ACHN (cell line): ENCODE measurements at regions not wholly inside any gene's neighbourhood (a gene's known extent, or its start where the extent isn't known, plus 50 kb on each side); places are given as distances from the start of the nearest gene placed in this dataset.
"Not testable (repeated sequence)": the region's sequence is repeated elsewhere in the genome, so short reads cannot be mapped to it uniquely, and the experiment has no call there.

Experiments
- DNase-seq: peaks from one replicate; pipeline ENCODE4 v3.0.0-alpha.2; 2015
- in situ Hi-C: cut with HindIII; loops from 2 replicates; pipeline ENCODE4 v1.10.0; 2017; ENCODE audit warnings: low sequenced_read_pairs, low pct_ligation_motif_present, low pct_unique_long_range_greater_than_20kb

- no peak for DNase-seq
- in situ Hi-C loops: no loop called here
Measured at GRCh38 chr5:91288118-91288916, 94.8 kb downstream of the ARRDC3 start.

- in situ Hi-C loops, DNase-seq: not testable (repeated sequence)
Measured at GRCh38 chr5:91285062-91285461, 98.1 kb downstream of the ARRDC3 start.

- DNase-seq: no peak
- in situ Hi-C loops: no loop called here
Measured at GRCh38 chr5:91283899-91284298, 99.2 kb downstream of the ARRDC3 start.

GRCh38 chr5:91283326-91283725 is 99.8 kb downstream of the ARRDC3 start:
- no peak for DNase-seq
- in situ Hi-C loops: no loop called here

GRCh38 chr5:91282210-91282609 is 100.9 kb downstream of the ARRDC3 start:
- in situ Hi-C loops: no loop called here
- DNase-seq: no peak

GRCh38 chr5:91281401-91281800 is 101.7 kb downstream of the ARRDC3 start:
- in situ Hi-C loops: no loop called here
- peak; percentile 60 for DNase-seq

GRCh38 chr5:91280362-91281269 is 102.5 kb downstream of the ARRDC3 start:
- in situ Hi-C loops: no loop called here
- DNase-seq: peak; percentile 95

- DNase-seq: no peak
- in situ Hi-C loops: no loop called here
Measured at GRCh38 chr5:91277840-91278239, 105.3 kb downstream of the ARRDC3 start.

- in situ Hi-C loops: no loop called here
- DNase-seq: no peak
Measured at GRCh38 chr5:91277093-91277626, 106.0 kb downstream of the ARRDC3 start.

- no peak for DNase-seq
- in situ Hi-C loops: no loop called here
Measured at GRCh38 chr5:91272858-91273257, 110.3 kb downstream of the ARRDC3 start.

- DNase-seq: no peak
- in situ Hi-C loops: no loop called here
Measured at GRCh38 chr5:91271999-91272398, 111.1 kb downstream of the ARRDC3 start.

GRCh38 chr5:91269198-91269597 is 113.9 kb downstream of the ARRDC3 start:
- in situ Hi-C loops: no loop called here
- DNase-seq: no peak

GRCh38 chr5:91266184-91266705 is 116.9 kb downstream of the ARRDC3 start:
- in situ Hi-C loops: no loop called here
- DNase-seq: peak; percentile 54

- in situ Hi-C loops: no loop called here
- DNase-seq: no peak
Measured at GRCh38 chr5:91264311-91265051, 118.6 kb downstream of the ARRDC3 start.

- no peak for DNase-seq
- in situ Hi-C loops: no loop called here
Measured at GRCh38 chr5:91263898-91264297, 119.2 kb downstream of the ARRDC3 start.

GRCh38 chr5:91257301-91257700 is 125.8 kb downstream of the ARRDC3 start:
- no peak for DNase-seq
- in situ Hi-C loops: no loop called here

- in situ Hi-C loops: no loop called here
Measured at GRCh38 chr5:91256142-91256524, 127.0 kb downstream of the ARRDC3 start.

GRCh38 chr5:91255396-91256141 is 127.5 kb downstream of the ARRDC3 start:
- in situ Hi-C loops: no loop called here

More at GRCh38 chr5:91256142-91256524, 127.0 kb downstream of the ARRDC3 start:
- no peak for DNase-seq

More at GRCh38 chr5:91255396-91256141, 127.5 kb downstream of the ARRDC3 start:
- no peak for DNase-seq
